NCI-H2029 treated with DMSO at 0.1 percent for 48 hours (cell line): ENCODE measurements at regions not wholly inside any gene's neighbourhood (a gene's known extent, or its start where the extent isn't known, plus 50 kb on each side); places are given as distances from the start of the nearest gene placed in this dataset.

ENCODE experiments used
- DNase-seq: peaks from one replicate; lab custom pipeline; 2025; lab: John Stamatoyannopoulos, UW

- DNase-seq, result no peak
Measured at GRCh38 chr12:107525063-107525718, 160.4 kb upstream of the PWP1 start.

GRCh38 chr12:107525719-107526554, 159.7 kb upstream of the PWP1 start:
- DNase-seq, result no peak

GRCh38 chr12:107526555-107527180, 158.9 kb upstream of the PWP1 start:
- no peak for DNase-seq

- DNase-seq, result no peak
Measured at GRCh38 chr12:107528731-107529365, 156.8 kb upstream of the PWP1 start.

GRCh38 chr12:107529991-107530390, 155.6 kb upstream of the PWP1 start:
- no peak for DNase-seq

- DNase-seq, result no peak
Measured at GRCh38 chr12:107530701-107531100, 154.9 kb upstream of the PWP1 start.

- no peak for DNase-seq
Measured at GRCh38 chr12:107533218-107533617, 152.4 kb upstream of the PWP1 start.

- DNase-seq, result peak; percentile 81
Measured at GRCh38 chr12:107536613-107537012, 149.0 kb upstream of the PWP1 start.

- no peak for DNase-seq
Measured at GRCh38 chr12:107537464-107538119, 148.0 kb upstream of the PWP1 start.

GRCh38 chr12:107539196-107539939, 146.2 kb upstream of the PWP1 start:
- DNase-seq, result no peak

- no peak for DNase-seq
Measured at GRCh38 chr12:107541001-107541705, 144.4 kb upstream of the PWP1 start.

GRCh38 chr12:107543416-107543815, 142.2 kb upstream of the PWP1 start:
- no peak for DNase-seq

GRCh38 chr12:107543841-107544240, 141.8 kb upstream of the PWP1 start:
- no peak for DNase-seq

GRCh38 chr12:107544937-107545336, 140.7 kb upstream of the PWP1 start:
- no peak for DNase-seq

GRCh38 chr12:107545737-107546353, 139.8 kb upstream of the PWP1 start:
- no peak for DNase-seq

- DNase-seq, result no peak
Measured at GRCh38 chr12:107547389-107547788, 138.2 kb upstream of the PWP1 start.

- no peak for DNase-seq
Measured at GRCh38 chr12:107549651-107550480, 135.7 kb upstream of the PWP1 start.

- no peak for DNase-seq
Measured at GRCh38 chr12:107551434-107551833, 134.2 kb upstream of the PWP1 start.

GRCh38 chr12:107552263-107552662, 133.3 kb upstream of the PWP1 start:
- DNase-seq, result no peak
